GM18870 (cell line): ENCODE measurements at regions not wholly inside any gene's neighbourhood (a gene's known extent, or its start where the extent isn't known, plus 50 kb on each side); places are given as distances from the start of the nearest gene placed in this dataset.

ENCODE experiments used
- ATAC-seq: cut with Tn5 transposase; IDR thresholded peaks from one replicate; pipeline ENCODE4 v1.9.1; 2021; ENCODE audit warnings: moderate library complexity; ENCODE audit not compliant: unreplicated experiment

- no peak for ATAC-seq
Measured at GRCh38 chr2:204353823-204354222, 191.5 kb upstream of the PARD3B start.

GRCh38 chr2:204354442-204354856 lies 190.8 kb upstream of the PARD3B start:
- no peak for ATAC-seq

- no peak for ATAC-seq
Measured at GRCh38 chr2:204355688-204356087, 189.6 kb upstream of the PARD3B start.

- no peak for ATAC-seq
Measured at GRCh38 chr2:204356151-204356641, 189.1 kb upstream of the PARD3B start.

GRCh38 chr2:204357286-204357685 lies 188.0 kb upstream of the PARD3B start:
- ATAC-seq, result no peak

- ATAC-seq, result no peak
Measured at GRCh38 chr2:204359076-204359475, 186.2 kb upstream of the PARD3B start.

- no peak for ATAC-seq
Measured at GRCh38 chr2:204360218-204361007, 184.9 kb upstream of the PARD3B start.

- no peak for ATAC-seq
Measured at GRCh38 chr2:204361738-204362137, 183.5 kb upstream of the PARD3B start.

GRCh38 chr2:204362581-204362980 lies 182.7 kb upstream of the PARD3B start:
- no peak for ATAC-seq

- no peak for ATAC-seq
Measured at GRCh38 chr2:204363513-204363912, 181.8 kb upstream of the PARD3B start.

GRCh38 chr2:204364860-204365535 lies 180.3 kb upstream of the PARD3B start:
- ATAC-seq, result no peak

GRCh38 chr2:204365811-204366210 lies 179.5 kb upstream of the PARD3B start:
- no peak for ATAC-seq

- no peak for ATAC-seq
Measured at GRCh38 chr2:204367466-204367865, 177.8 kb upstream of the PARD3B start.

- ATAC-seq, result no peak
Measured at GRCh38 chr2:204370172-204370718, 175.0 kb upstream of the PARD3B start.

- ATAC-seq, result no peak
Measured at GRCh38 chr2:204373942-204374341, 171.3 kb upstream of the PARD3B start.

GRCh38 chr2:204380141-204380881 lies 165.0 kb upstream of the PARD3B start:
- no peak for ATAC-seq

GRCh38 chr2:204386668-204387067 lies 158.6 kb upstream of the PARD3B start:
- ATAC-seq, result no peak

GRCh38 chr2:204389120-204389519 lies 156.2 kb upstream of the PARD3B start:
- no peak for ATAC-seq

GRCh38 chr2:204389856-204390255 lies 155.4 kb upstream of the PARD3B start:
- ATAC-seq, result no peak

GRCh38 chr2:204395539-204395938 lies 149.7 kb upstream of the PARD3B start:
- ATAC-seq, result no peak

GRCh38 chr2:204401114-204401513 lies 144.2 kb upstream of the PARD3B start:
- ATAC-seq, result no peak
